ENCODE measurements at regions not wholly inside any gene's neighbourhood (a gene's known extent, or its start where the extent isn't known, plus 50 kb on each side); places are given as distances from the start of the nearest gene placed in this dataset.

DNA sequence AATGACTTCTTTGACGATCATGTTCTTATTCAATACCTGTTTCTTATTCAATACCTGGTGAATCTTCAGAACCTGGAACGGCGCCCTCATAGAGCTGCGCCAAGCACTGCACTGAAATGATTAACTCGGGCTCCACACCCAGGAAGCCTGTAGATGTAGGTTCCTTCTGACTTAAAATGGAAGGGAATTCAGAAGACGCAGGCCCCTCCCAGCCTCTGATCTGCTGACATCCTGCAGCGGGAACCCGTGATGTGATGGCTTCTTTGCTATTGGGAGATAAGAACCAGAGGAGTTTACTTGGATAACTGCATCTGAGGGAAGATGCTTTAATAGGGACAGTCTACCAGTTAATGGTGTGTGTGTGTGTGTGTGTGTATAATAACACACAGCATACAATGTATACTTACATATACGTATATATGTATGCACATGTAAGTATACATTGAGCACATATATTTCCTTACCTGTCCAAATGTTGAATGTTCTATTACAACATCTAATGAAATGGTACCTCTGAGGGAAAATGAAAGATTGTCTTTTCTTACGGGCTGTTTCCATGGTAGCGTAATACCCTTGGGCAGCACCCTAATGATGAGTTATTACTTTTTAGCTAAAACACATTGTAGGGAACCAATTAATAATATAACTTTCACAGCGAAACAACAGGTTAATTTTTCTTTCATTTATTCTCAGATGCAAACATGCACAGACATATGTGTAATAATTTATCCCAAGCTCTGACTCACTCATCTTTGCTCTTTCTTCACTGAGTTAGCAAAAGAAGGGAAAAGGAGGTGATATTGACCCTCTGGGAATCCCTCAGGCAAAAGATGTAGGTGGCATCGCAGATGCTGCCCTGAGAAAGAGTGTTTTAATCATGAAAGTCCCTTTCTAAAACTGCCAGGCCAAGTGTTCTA lies 379.8 kb downstream of the SIPA1L2 start:
- ATAC-seq: no peak
- Mint-ChIP-seq H3K36me3 (no peaks in the 10 kb centered on the region), H3K9me3 (no peaks in the 10 kb centered on the region), H3K27ac (no peak overlapping the region), H3K4me1 (no peaks in the 10 kb centered on the region), H3K4me3 (no peak overlapping the region), H3K27me3 (no peaks in the 10 kb centered on the region)

DNA sequence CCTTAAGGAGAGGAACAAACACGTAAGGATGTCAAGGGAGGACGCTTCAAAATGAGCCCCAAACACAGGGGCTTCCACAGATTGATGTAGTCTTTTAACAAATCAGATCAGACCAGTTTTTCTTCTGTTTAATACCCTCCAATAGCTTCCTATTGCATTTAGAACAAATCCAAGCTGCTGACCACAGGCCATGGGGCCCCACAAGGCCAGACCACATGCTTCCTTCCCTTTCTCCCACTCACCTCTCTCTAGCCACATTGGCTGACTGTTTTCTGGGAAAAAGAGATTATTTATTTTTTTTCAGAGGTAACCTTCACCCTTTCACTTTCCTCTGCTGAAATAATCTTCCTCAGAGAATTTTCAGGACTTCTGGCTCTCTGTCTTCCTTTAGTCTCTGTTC lies 380.6 kb downstream of the SIPA1L2 start:
- ATAC-seq: no peak
- Mint-ChIP-seq H3K27me3 (no peaks in the 10 kb centered on the region), H3K9me3 (no peaks in the 10 kb centered on the region), H3K4me1 (no peaks in the 10 kb centered on the region), H3K27ac (no peak overlapping the region), H3K4me3 (no peak overlapping the region), H3K36me3 (no peaks in the 10 kb centered on the region)

DNA sequence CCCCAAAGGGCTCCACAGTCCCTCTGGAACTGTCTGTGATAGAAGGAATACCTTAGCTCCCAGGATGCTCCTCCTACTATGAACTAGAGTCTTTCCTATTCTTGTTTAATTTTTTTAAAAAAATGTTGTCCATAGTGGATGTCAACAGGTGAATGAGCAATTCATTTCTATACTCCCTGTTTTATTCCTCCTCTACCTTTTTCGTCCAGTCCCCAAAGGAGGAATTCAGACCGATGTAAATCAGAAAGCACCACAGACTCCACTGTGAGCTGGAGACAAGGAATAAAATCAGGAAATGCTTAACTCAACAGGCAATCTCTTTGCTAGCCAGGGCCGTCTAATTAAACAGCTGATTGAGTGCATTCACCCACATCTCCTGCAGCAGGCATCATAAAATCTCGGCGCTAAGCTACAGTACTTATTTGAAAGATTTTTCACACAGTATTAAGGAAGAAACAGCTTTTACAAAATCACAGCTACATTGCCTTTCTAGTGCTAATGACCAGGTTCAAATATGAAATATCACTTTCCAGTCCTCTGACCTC lies 381.6 kb downstream of the SIPA1L2 start:
- Mint-ChIP-seq H3K27me3 (no peaks in the 10 kb centered on the region), H3K36me3 (no peaks in the 10 kb centered on the region), H3K4me1 (no peaks in the 10 kb centered on the region), H3K27ac (no peak overlapping the region), H3K9me3 (no peaks in the 10 kb centered on the region), H3K4me3 (no peak overlapping the region)
- ATAC-seq: no peak

DNA sequence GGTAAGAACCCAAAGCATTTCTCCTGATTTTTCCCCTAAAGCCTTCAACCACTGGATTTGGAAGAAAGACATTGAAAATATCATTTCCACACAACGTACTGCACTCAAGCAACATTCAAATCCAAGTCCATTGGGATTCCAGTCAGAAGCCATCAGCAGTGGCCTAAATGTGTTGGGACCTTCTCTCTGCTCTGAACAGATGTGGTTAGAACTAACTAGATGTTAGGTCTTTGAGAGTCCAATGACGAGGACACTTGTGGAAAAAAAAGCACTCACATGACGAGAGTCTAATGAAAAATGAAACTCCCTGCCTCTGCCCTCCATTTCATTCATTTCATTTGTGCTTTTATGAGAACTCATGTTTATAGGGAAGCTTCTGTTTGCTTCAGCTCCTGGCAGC lies 382.3 kb downstream of the SIPA1L2 start:
- Mint-ChIP-seq H3K9me3 (no peaks in the 10 kb centered on the region), H3K36me3 (no peaks in the 10 kb centered on the region), H3K4me3 (no peak overlapping the region), H3K27me3 (no peaks in the 10 kb centered on the region), H3K27ac (no peak overlapping the region), H3K4me1 (no peaks in the 10 kb centered on the region)
- ATAC-seq: no peak

DNA sequence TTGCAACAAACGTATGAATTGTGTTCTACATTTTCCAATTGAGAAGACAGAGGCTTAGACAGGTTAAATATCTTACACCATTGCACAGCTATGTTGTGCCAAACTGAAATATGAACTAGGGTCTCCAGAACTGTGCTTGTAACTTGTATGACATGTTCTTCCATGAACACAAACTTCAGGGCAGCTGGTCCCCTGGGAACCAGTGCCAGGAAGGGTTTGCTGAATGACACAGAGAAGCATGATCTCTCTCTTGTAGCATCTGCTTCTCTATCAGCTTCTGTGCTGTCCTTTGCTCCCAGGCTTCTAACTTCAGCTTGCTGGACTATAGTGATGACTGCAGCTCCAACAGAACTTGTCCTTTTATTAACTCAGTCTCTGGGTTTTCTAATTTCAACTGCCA lies 385.5 kb downstream of the SIPA1L2 start:
- H3K36me3 Mint-ChIP-seq: no peaks in the 10 kb centered on the region
- ATAC-seq: no peak
- H3K27ac Mint-ChIP-seq: no peak overlapping the region
- H3K4me3 Mint-ChIP-seq: no peak overlapping the region
- H3K4me1 Mint-ChIP-seq: no peaks in the 10 kb centered on the region
- no peaks in the 10 kb centered on the region for H3K27me3 Mint-ChIP-seq
- peaks cover 5% of the 10 kb centered on the region for H3K9me3 Mint-ChIP-seq

DNA sequence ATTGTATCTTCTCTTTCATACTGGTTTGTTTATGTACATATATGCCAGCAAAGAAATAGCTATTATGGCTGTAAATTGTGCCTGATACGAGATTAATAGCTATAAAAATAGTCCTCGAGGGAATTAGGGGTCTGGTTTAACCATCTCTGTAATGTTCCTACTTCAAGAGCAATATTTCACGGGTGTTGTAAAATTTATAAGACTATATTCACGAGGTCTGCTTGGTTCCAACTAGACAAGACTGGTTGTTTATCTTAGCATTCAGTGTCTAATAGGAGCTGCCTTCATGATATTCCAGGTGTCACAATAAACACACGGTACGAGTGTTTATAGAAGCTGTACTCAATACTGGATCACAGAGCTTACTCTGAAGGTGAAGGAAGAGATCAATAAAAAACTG lies 389.9 kb downstream of the SIPA1L2 start:
- no peaks in the 10 kb centered on the region for H3K27me3 Mint-ChIP-seq
- ATAC-seq: no peak
- no peaks in the 10 kb centered on the region for H3K4me1 Mint-ChIP-seq
- no peak overlapping the region for H3K4me3 Mint-ChIP-seq
- peaks cover 5% of the 10 kb centered on the region for H3K9me3 Mint-ChIP-seq
- no peak overlapping the region for H3K27ac Mint-ChIP-seq
- no peaks in the 10 kb centered on the region for H3K36me3 Mint-ChIP-seq

DNA sequence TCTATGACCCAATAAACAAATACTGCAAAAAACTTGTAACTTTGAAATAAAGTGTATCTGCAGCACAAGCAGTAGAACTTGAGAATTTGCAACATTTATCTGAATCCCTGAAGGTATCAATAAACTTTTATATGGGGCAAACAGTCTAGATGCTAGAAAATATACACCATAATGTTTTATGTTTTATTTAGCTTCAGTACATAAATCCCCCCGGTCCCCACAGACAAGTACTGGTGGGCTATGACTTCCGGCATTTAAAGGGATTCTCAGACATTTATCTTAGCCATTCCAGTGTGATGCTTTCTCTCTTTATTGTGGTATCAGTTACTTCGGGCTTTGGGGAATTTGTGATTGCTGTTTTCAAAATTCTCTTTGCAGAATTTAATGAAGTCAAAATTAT lies 390.4 kb downstream of the SIPA1L2 start:
- no peak for ATAC-seq
- peaks cover 5% of the 10 kb centered on the region for H3K9me3 Mint-ChIP-seq
- H3K27ac Mint-ChIP-seq: no peak overlapping the region
- no peaks in the 10 kb centered on the region for H3K36me3 Mint-ChIP-seq
- H3K4me3 Mint-ChIP-seq: no peak overlapping the region
- H3K27me3 Mint-ChIP-seq: no peaks in the 10 kb centered on the region
- no peaks in the 10 kb centered on the region for H3K4me1 Mint-ChIP-seq

DNA sequence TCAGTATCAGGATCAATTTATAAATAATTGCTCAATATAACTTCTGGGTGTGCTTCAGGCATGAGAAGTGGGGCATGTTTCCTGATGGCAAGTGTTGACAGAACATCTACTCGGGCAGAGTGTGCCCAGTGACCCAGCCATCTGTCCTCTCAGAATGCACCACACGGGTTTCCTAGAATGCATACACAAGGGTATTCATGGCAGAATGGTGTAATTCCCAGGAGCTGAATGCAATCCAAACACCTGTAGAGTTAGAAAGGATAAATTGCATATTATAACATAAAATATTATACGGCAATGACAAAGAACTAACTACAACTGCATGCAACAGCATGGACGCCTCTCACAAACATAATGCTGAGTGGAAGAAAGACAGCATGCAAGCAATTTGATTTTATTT lies 391.9 kb downstream of the SIPA1L2 start:
- Mint-ChIP-seq H3K27me3 (peaks cover 12% of the 10 kb centered on the region), H3K36me3 (no peaks in the 10 kb centered on the region)

DNA sequence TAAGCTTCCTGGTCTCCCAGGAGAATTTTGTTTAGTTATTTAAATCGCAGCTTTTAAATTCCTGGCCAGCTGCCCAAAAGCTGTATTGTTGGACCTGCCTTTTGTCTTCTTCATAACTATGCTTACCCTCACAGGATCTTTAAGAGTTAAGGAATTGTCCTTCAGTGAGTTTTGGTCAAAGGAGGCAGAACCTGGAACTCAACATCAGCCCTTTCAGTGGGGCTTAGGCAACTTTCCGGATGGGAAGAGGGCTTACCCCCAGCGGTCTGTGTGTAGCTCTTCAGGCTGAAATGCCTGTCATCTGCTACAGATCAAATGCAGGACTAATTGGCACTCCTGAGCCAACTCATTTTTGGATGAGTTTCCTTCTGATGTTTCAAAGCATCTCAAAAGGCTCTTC lies 402.6 kb downstream of the SIPA1L2 start:
- Mint-ChIP-seq H3K36me3 (no peaks in the 10 kb centered on the region), H3K4me1 (no peaks in the 10 kb centered on the region), H3K9me3 (peaks cover 7% of the 10 kb centered on the region), H3K4me3 (no peak overlapping the region), H3K27ac (no peak overlapping the region), H3K27me3 (peaks cover 21% of the 10 kb centered on the region)
- no peak for ATAC-seq

More for the DNA sequence above, 391.9 kb downstream of the SIPA1L2 start:
- Mint-ChIP-seq H3K27ac (no peak overlapping the region), H3K4me1 (no peaks in the 10 kb centered on the region), H3K4me3 (no peak overlapping the region), H3K9me3 (peaks cover 9% of the 10 kb centered on the region)
- no peak for ATAC-seq

DNA sequence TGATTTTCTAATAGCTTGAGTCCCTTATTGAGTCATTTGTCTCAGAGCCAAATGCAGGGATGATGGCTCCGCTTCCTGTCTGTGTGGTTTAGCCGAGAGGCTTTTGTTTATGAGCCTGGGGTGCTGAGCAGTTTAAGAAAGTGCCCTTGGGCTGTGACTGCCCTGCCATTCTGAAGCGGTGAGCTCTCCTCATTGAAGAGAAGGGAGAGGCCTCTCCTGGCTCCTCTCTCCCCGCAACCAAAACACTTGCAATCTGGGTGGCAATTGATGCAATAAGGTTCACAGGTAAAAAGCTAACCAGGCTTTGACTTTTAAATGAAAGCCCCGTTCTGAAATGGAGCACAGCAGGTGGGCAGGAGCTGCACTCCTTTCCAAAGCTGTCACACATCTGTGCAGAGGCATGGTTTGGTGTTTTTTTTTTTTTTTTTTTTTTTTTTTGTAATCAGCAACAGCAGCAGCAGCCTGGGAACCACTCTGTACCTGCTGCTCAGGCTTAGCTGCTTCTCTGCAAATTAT lies 403.7 kb downstream of the SIPA1L2 start:
- H3K27ac Mint-ChIP-seq: no peak overlapping the region
- H3K27me3 Mint-ChIP-seq: peaks cover 19% of the 10 kb centered on the region
- H3K4me1 Mint-ChIP-seq: no peaks in the 10 kb centered on the region
- no peaks in the 10 kb centered on the region for H3K36me3 Mint-ChIP-seq
- no peak for ATAC-seq
- H3K9me3 Mint-ChIP-seq: peaks cover 7% of the 10 kb centered on the region
- no peak overlapping the region for H3K4me3 Mint-ChIP-seq

DNA sequence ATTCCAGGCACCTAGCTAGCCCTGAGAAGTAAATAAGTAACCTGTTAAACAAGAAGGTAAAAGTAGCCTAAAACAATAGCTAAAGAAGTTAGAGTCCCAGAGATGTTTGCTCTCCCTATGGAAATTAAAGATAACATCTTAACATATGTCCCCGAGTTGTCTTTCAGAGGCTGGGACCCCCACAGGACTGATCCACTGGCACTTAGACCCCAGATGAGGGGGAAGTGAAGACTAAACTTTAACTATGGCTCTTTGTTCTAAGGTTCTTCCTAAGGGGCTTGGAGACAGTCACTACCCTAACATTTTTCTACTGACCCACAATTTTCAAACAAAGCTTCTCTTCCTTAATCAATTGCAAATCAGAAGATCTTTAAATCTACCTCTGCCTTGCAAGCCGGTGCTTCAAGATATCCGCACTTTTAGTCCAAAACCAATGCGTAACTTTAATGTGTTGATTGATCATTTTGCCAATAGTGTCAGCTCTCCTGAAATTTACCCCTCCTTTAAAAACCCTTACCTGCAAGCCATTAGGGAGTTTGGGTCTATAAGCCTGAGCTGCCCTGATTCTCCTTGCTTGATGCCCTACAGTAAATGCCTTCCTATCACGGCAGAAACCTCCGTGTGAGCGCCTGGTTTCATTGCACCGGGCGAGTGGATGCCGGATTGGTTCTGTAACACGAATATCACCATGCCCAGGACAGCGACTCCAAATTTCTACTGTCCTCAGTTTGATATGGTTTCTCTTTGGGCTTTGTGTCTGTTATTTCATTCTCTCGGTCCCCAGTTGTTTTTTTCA lies 404.4 kb downstream of the SIPA1L2 start:
- Mint-ChIP-seq H3K4me1 (no peaks in the 10 kb centered on the region), H3K36me3 (no peaks in the 10 kb centered on the region), H3K27me3 (peaks cover 15% of the 10 kb centered on the region), H3K27ac (no peak overlapping the region), H3K4me3 (no peak overlapping the region), H3K9me3 (peaks cover 7% of the 10 kb centered on the region)
- no peak for ATAC-seq

DNA sequence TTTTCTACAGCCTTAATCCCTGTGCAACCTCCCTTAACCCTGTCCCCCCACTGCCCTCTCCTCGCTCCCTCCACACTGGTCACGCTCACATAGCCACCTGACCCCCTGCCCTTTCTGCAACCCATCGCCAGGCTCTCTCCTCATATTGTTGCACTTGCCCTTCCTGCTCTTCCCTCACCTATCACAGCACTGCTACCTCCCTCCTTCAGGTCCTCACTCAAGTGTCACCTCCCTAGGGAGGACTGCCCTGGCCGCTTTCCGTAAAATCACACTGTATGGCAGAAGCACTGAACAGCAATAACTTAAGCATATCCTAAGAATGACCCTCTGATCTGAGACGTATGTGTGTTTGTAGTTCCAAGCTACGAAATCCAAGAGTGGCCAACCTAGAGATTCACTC lies 406.0 kb downstream of the SIPA1L2 start:
- no peaks in the 10 kb centered on the region for H3K4me1 Mint-ChIP-seq
- peaks cover 3% of the 10 kb centered on the region for H3K9me3 Mint-ChIP-seq
- no peak overlapping the region for H3K4me3 Mint-ChIP-seq
- no peaks in the 10 kb centered on the region for H3K27me3 Mint-ChIP-seq
- H3K27ac Mint-ChIP-seq: no peak overlapping the region
- H3K36me3 Mint-ChIP-seq: no peaks in the 10 kb centered on the region
- no peak for ATAC-seq

DNA sequence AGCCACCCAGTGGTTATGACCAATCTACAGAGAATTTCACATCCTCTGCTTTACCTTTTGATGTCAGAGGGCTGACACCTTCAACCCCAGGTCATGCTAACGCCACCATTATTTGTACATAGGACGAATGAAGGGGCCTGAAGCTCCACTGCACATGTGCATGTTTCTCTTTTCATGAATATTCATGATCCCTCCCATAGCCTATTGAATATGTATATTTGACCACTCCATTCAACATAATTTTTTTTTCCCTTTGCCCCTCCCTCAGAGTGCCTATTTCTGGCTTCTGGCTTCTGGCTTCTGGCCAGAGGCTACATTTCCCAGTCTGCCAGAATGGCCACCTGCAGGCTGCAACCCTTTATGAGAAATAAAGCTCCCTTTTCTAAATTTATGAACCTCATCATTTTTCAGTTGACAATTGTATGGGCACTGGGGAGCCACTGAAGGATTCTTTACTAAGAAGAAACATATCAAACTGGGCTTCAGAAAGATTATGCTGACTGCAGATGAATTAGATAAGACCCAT lies 406.7 kb downstream of the SIPA1L2 start:
- no peak overlapping the region for H3K27ac Mint-ChIP-seq
- peaks cover 3% of the 10 kb centered on the region for H3K9me3 Mint-ChIP-seq
- no peaks in the 10 kb centered on the region for H3K27me3 Mint-ChIP-seq
- H3K4me1 Mint-ChIP-seq: no peaks in the 10 kb centered on the region
- H3K4me3 Mint-ChIP-seq: no peak overlapping the region
- ATAC-seq: no peak
- no peaks in the 10 kb centered on the region for H3K36me3 Mint-ChIP-seq

DNA sequence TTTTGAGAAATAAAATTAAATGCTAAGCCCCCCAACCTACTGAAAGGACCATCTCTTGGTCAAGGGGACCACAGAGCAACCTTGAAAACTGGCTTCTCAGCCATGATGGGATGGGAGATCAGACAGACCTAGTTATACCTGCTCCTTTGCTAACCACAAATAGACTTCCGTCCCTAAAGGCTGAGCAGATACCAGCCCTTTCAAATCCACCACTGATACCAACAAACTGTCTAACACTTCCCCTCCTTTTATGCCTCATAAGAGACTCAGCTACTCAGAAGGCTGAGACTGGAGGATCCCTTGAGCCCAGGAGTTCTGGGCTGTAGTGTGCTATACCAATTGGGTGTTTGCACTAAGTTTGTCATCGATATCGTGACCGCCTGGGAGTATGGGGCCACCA lies 407.3 kb downstream of the SIPA1L2 start:
- ATAC-seq: no peak
- H3K27ac Mint-ChIP-seq: no peak overlapping the region
- peaks cover 3% of the 10 kb centered on the region for H3K9me3 Mint-ChIP-seq
- no peaks in the 10 kb centered on the region for H3K4me1 Mint-ChIP-seq
- H3K4me3 Mint-ChIP-seq: no peak overlapping the region
- no peaks in the 10 kb centered on the region for H3K27me3 Mint-ChIP-seq
- no peaks in the 10 kb centered on the region for H3K36me3 Mint-ChIP-seq

DNA sequence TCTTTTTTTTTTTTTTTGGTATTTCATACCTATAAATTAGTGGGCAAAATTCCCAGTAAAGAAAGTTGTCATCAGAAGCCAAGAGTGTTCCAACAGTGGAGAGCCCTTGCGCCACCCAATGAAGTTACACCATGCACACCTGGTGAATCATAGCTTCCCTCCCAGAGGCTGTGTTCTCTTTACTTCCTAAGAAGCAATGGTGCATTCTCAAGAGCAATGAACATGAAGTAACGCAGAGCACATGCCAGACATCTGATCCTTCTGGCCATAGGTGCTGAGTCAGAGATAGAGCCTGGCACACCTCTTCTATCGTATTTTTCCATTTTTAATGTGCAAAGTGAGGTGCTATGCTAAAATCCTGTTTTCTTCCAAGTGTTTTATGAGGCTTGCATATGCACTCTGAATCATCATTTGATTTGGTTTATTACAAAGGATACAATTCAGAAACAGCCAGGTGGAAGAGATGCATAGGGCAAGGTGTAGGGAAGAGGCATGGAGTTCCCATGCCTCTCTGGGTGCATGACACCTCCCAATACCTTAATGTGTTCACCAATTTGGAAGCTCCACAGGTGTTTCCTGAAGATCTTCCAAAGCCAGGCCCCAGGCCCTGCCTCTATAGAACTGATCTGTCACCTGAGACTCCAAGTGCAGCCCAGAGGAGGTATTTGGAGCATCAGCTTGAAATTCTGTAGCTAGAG lies 408.0 kb downstream of the SIPA1L2 start:
- Mint-ChIP-seq H3K9me3 (peaks cover 3% of the 10 kb centered on the region), H3K36me3 (no peaks in the 10 kb centered on the region), H3K27me3 (no peaks in the 10 kb centered on the region), H3K27ac (no peak overlapping the region), H3K4me1 (no peaks in the 10 kb centered on the region), H3K4me3 (no peak overlapping the region)
- ATAC-seq: no peak

All from stimulated activated memory B cell treated with anti-CD40 and anti-IgM and Interleukin-4, amounts not matched to agents 10 μg/mL and 1 μg/mL and 100 μg/mL, for 72 hours (primary cell).